Ovary (tissue), 3 donors: ENCODE measurements at regions not wholly inside any gene's neighbourhood (a gene's known extent, or its start where the extent isn't known, plus 50 kb on each side); places are given as distances from the start of the nearest gene placed in this dataset.

ENCODE experiments used
- CTCF ChIP-seq, 3 donors: fragments of 450-650 bp in 2 of 3; fragments of 200-600 bp in 1 of 3; IDR thresholded peaks; one replicate each; pipeline versions ENCODE4 v1.5.1 to v1.8.0; 2016 to 2022; ENCODE audit warnings: antibody characterized with exemption in 3 of 3, mild to moderate bottlenecking in 1 of 3
- EP300 ChIP-seq: sonication (generic); formaldehyde crosslinking; IDR thresholded peaks from one replicate; pipeline ENCODE4 v1.6.1; 2017; ENCODE audit warnings: antibody characterized with exemption
- donor health status: DM: no; HTN: no; CAD: no.

- TF ChIP-seq CTCF (IDR thresholded peaks at IDR 0.05) (no peak), EP300 (no peak)
Observed at GRCh38 chr3:162369306-162369705, 872.7 kb downstream of the OTOL1 start.
